Gastroesophageal sphincter (tissue), 4 donors: ENCODE measurements at regions not wholly inside any gene's neighbourhood (a gene's known extent, or its start where the extent isn't known, plus 50 kb on each side); places are given as distances from the start of the nearest gene placed in this dataset.

Experiments
- ATAC-seq: fragments of 150-250 bp; one replicate; pipeline ENCODE4 v1.9.1; 2016; ENCODE audit warnings: mild to moderate bottlenecking, moderate library complexity
- H3K27ac ChIP-seq, 4 donors: fragments of 200-600 bp; sonication (generic) in 3 of 4; 1 replicate in 3 of 4; 2 replicates in 1 of 4; pipeline ENCODE4 v1.5.1; 2016 to 2019
- H3K27me3 ChIP-seq: fragments of 200-600 bp; sonication (generic); one replicate; pipeline ENCODE4 v1.5.1; 2019
- H3K36me3 ChIP-seq, 2 donors: fragments of 200-600 bp; sonication (generic); one replicate each; pipeline ENCODE4 v1.5.1; 2019; ENCODE audit warnings: control low read depth in 1 of 2
- H3K4me1 ChIP-seq, 3 donors: fragments of 200-600 bp; sonication (generic); 1 replicate in 2 of 3; 2 replicates in 1 of 3; pipeline ENCODE4 v1.5.1; 2016 to 2019; ENCODE audit warnings: control low read depth in 2 of 3
- H3K4me3 ChIP-seq, 2 donors: fragments of 200-600 bp; sonication (generic); one replicate each; pipeline ENCODE4 v1.5.1; 2019; ENCODE audit warnings: mild to moderate bottlenecking in 1 of 2, moderate library complexity in 1 of 2
- H3K9me3 ChIP-seq, 3 donors: fragments of 200-600 bp; sonication (generic); one replicate each; pipeline ENCODE4 v1.5.1; 2017 to 2019; ENCODE audit warnings: control low read depth in 2 of 3
- CTCF ChIP-seq, 4 experiments: fragments of 200-600 bp in 2 of 4; fragments of 450-650 bp in 2 of 4; sonication (generic) in 1 of 4; IDR thresholded peaks; one replicate each; pipeline ENCODE4 v1.5.1; 2017 to 2019; ENCODE audit warnings: antibody characterized with exemption in 4 of 4, mild to moderate bottlenecking in 2 of 4, moderate library complexity in 2 of 4
- EP300 ChIP-seq: sonication (generic); formaldehyde crosslinking; IDR thresholded peaks from one replicate; pipeline ENCODE4 v1.6.1; 2017; ENCODE audit warnings: antibody characterized with exemption, mild to moderate bottlenecking
- POLR2A ChIP-seq, 2 donors: fragments of 450-650 bp; IDR thresholded peaks; one replicate each; pipeline ENCODE4 v1.6.1; 2017; ENCODE audit warnings: antibody characterized with exemption in 2 of 2, mild to moderate bottlenecking in 2 of 2, moderate library complexity in 1 of 2
- POLR2AphosphoS5 ChIP-seq: sonication (generic); formaldehyde crosslinking; IDR thresholded peaks from one replicate; pipeline ENCODE4 v1.6.1; 2017; ENCODE audit warnings: antibody characterized with exemption
- WGBS, 2 donors: methylation state at CpG; one replicate each; pipeline ENCODE4 v1.1.5; 2018; ENCODE audit warnings: low coverage in 1 of 2; 5-methylcytosine and 5-hydroxymethylcytosine counted together

- H3K27ac ChIP-seq = no peak overlapping the region
- H3K9me3 ChIP-seq = no peaks in the 10 kb centered on the region
- TF ChIP-seq CTCF (IDR thresholded peaks at IDR 0.05) (no peak), POLR2AphosphoS5 (no peak), POLR2A (IDR thresholded peaks at IDR 0.05) (no peak), EP300 (no peak)
- peaks cover 4% of the 10 kb centered on the region for H3K27me3 ChIP-seq
- WGBS, 2 donors = 92 to 94% methylated on average over 3 of the region's 3 CpGs
- H3K4me3 ChIP-seq = no peak overlapping the region
- peaks cover 0 to 3% (median 0%) of the 10 kb centered on the region in 3 donors for H3K4me1 ChIP-seq
- H3K36me3 ChIP-seq = no peaks in the 10 kb centered on the region
- no peak for ATAC-seq
Observed at GRCh38 chr20:1769491-1769890, 111.9 kb upstream of the SIRPG start.

DNA sequence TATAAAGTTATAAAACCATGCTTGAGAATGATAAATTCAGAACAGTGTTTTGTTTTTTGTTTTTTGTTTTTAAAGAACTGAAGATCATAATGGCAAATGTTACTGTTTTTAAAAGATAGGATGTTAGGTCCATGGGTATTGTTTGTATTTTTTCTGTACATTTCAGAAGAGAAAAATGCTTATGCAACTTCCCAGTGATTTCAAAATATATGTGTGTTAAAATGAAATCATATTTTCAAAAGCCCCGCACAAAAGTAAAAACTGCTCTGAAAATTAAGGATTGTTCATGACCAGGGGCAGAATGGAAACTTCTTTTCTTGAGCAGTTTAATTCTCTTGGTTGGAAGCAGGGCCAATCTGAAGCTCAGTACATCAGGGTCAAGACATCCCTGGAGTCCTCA, 109.2 kb upstream of the SIRPG start:
- TF ChIP-seq POLR2A (IDR thresholded peaks at IDR 0.05) = no peak
- TF ChIP-seq POLR2AphosphoS5 = no peak
- no peak for TF ChIP-seq CTCF (IDR thresholded peaks at IDR 0.05)
- no peak for TF ChIP-seq EP300
- 86 to 100% methylated on average over 1 of the region's 1 CpG for WGBS, 2 donors

GRCh38 chr20:1764136-1765033, 106.8 kb upstream of the SIRPG start:
- peaks cover 0 to 6% (median 0%) of the 10 kb centered on the region in 3 donors for H3K4me1 ChIP-seq
- peaks cover 4% of the 10 kb centered on the region for H3K27me3 ChIP-seq
- TF ChIP-seq CTCF (IDR thresholded peaks at IDR 0.05) = peak; percentile 58 to 82 (median 64)
- TF ChIP-seq POLR2AphosphoS5 = no peak
- no peak for TF ChIP-seq EP300
- no peak overlapping the region for H3K27ac ChIP-seq
- no peak overlapping the region for H3K4me3 ChIP-seq
- WGBS, 2 donors = 23 to 33% methylated on average over 13 of the region's 15 CpGs
- H3K9me3 ChIP-seq = no peaks in the 10 kb centered on the region
- ATAC-seq = peak; percentile 80
- no peaks in the 10 kb centered on the region for H3K36me3 ChIP-seq

More for the DNA sequence above, 109.2 kb upstream of the SIRPG start:
- peaks cover 4% of the 10 kb centered on the region for H3K27me3 ChIP-seq
- ATAC-seq = no peak
- no peak overlapping the region for H3K4me3 ChIP-seq
- H3K4me1 ChIP-seq = peaks cover 0 to 6% (median 0%) of the 10 kb centered on the region in 3 donors
- H3K9me3 ChIP-seq = no peaks in the 10 kb centered on the region
- H3K36me3 ChIP-seq = no peaks in the 10 kb centered on the region
- H3K27ac ChIP-seq = no peak overlapping the region

DNA sequence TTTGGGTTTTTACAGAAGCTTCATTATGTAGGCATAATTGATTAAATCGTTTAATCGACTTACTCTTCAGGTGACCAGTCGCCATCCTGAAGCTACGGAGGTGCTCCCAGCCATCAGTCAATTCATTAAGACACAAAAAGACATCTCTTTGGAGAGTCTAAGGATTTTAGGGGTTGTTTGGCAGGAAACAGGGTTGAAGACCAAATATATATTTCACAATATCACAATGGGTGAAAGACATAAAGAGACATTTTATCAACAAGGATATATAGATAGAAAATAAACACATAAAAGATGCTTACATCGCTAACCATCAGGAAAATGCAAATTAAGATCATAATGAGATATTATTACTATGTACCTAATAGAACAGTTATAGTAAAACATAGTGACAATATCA, 104.0 kb upstream of the SIRPG start:
- no peaks in the 10 kb centered on the region for H3K36me3 ChIP-seq
- peaks cover 0 to 6% (median 0%) of the 10 kb centered on the region in 3 donors for H3K4me1 ChIP-seq
- TF ChIP-seq POLR2A (IDR thresholded peaks at IDR 0.05) (no peak), CTCF (IDR thresholded peaks at IDR 0.05) (no peak), EP300 (no peak), POLR2AphosphoS5 (no peak)
- no peaks in the 10 kb centered on the region for H3K27me3 ChIP-seq
- no peak overlapping the region for H3K27ac ChIP-seq
- H3K9me3 ChIP-seq = no peaks in the 10 kb centered on the region
- no peak for ATAC-seq
- no peak overlapping the region for H3K4me3 ChIP-seq
- 68 to 74% methylated on average over 4 to 5 of the region's 5 CpGs for WGBS, 2 donors

- TF ChIP-seq CTCF (IDR thresholded peaks at IDR 0.05) = no peak
- no peak for TF ChIP-seq POLR2A (IDR thresholded peaks at IDR 0.05)
- TF ChIP-seq POLR2AphosphoS5 = no peak
- TF ChIP-seq EP300 = no peak
- no peak for ATAC-seq
Observed at GRCh38 chr20:1761116-1761515, 103.5 kb upstream of the SIRPG start.

More at GRCh38 chr20:1761116-1761515, 103.5 kb upstream of the SIRPG start:
- no peaks in the 10 kb centered on the region for H3K9me3 ChIP-seq
- no peak overlapping the region for H3K27ac ChIP-seq
- H3K4me3 ChIP-seq = no peak overlapping the region
- H3K36me3 ChIP-seq = no peaks in the 10 kb centered on the region
- H3K4me1 ChIP-seq = peaks cover 0 to 6% (median 0%) of the 10 kb centered on the region in 3 donors
- 25 to 32% methylated on average over 4 of the region's 5 CpGs for WGBS, 2 donors
- no peaks in the 10 kb centered on the region for H3K27me3 ChIP-seq
